ENCODE measurements at regions not wholly inside any gene's neighbourhood (a gene's known extent, or its start where the extent isn't known, plus 50 kb on each side); places are given as distances from the start of the nearest gene placed in this dataset.

GRCh38 chr3:166484470-166484869, 647.2 kb upstream of the BCHE start:
- Histone ChIP-seq H3K9me1 (ENCODE audit: control insufficient read depth, insufficient read depth, low read length) (no peaks in the 10 kb centered on the region), H3K9ac (ENCODE audit: insufficient read depth in 1 of 2, low read depth in 2 of 2, low read length in 2 of 2) (no peak overlapping the region), H3K4me2 (ENCODE audit: insufficient read depth, low read length) (no peak overlapping the region), H3K79me2 (ENCODE audit: control insufficient read depth, insufficient read depth, low read length) (no peaks in the 10 kb centered on the region), H3K9me3 (replicated peaks; ENCODE audit: control insufficient read depth, insufficient read depth, low read depth, low read length) (no peaks in the 10 kb centered on the region), H3K27ac (ENCODE audit: extremely low read depth, low read depth, low read length) (no peak overlapping the region), H3K4me3 (no peak overlapping the region), H3K27me3 (ENCODE audit: control insufficient read depth in 2 of 2, insufficient read depth in 2 of 2, low read length in 2 of 2) (no peaks in the 10 kb centered on the region), H3K36me3 (ENCODE audit: control insufficient read depth, insufficient read depth, low read length) (no peaks in the 10 kb centered on the region), H4K20me1 (replicated peaks; ENCODE audit: control insufficient read depth, insufficient read depth, low read length) (no peaks in the 10 kb centered on the region), H3K4me1 (replicated peaks in 1 of 2; ENCODE audit: control insufficient read depth in 2 of 2, insufficient read depth in 2 of 2, low read length in 2 of 2) (no peaks in the 10 kb centered on the region), H2AFZ (ENCODE audit: low read depth, low read length) (no peak overlapping the region)
- ATAC-seq: no peak
- ChIA-PET CTCF (ENCODE audit: low intra/inter-chr PET ratio) (no interaction called here), POLR2A (no interaction called here)
- DNase-seq (ENCODE audit: extremely low read depth in 1 of 4, low spot score in 3 of 4): no peak
- 0 out of 2 replicates have a peak, but pooled peaks have one; percentile 19 for TF ChIP-seq CEBPB (tag; IDR thresholded peaks at IDR 0.05)
- no peak for TF ChIP-seq CEBPG (CRISPR knock-in tag; IDR thresholded peaks at IDR 0.05)
- TF ChIP-seq CEBPG (tag; conservative IDR thresholded peaks at IDR 0.05 in 1 of 2, IDR thresholded peaks at IDR 0.05 in 1 of 2): peak in 1 of 2 experiments; percentile 32; a peak in 1 of 4 replicates
- no peak for TF ChIP-seq NRF1 (conservative IDR thresholded peaks at IDR 0.05 in 1 of 2, IDR thresholded peaks at IDR 0.05 in 1 of 2)
- TF ChIP-seq PCBP2 (IDR thresholded peaks at IDR 0.05; ENCODE audit: low read depth, low read length, poor library complexity, severe bottlenecking): no peak
- in situ Hi-C loops (cut with MboI): no loop called here
- intact Hi-C loops (cut with micrococcal nuclease): no loop called here
- no TSS peak for BruUV-seq (replicated peaks)
- WGBS (ENCODE audit: insufficient coverage, low coverage, missing lambda C conversion rate): 8% methylated on average over 2 of the region's 3 CpGs
- FAIRE-seq: no peak

DNA sequence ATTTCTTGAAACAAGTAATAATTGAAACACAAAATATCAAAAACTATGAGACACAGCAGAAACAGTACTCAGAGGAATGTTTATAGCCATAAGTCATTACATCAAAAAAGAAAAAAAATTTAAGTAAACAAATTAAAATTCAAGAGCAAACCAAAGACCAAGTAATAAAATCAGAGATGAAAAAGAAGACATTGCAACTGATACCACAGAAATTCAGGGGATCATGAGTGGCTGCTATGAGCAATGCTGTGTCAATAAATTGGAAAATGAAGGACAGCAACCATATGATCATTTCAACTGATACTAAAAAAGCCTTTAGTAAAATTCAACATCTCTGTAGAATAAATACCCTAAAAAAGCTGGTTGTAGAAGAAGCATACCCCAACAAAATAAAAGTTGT, 644.1 kb upstream of the BCHE start:
- Histone ChIP-seq H3K4me1 (replicated peaks in 1 of 2; ENCODE audit: control insufficient read depth in 2 of 2, insufficient read depth in 2 of 2, low read length in 2 of 2) (no peaks in the 10 kb centered on the region), H3K9ac (ENCODE audit: insufficient read depth in 1 of 2, low read depth in 2 of 2, low read length in 2 of 2) (no peak overlapping the region), H3K27me3 (ENCODE audit: control insufficient read depth in 2 of 2, insufficient read depth in 2 of 2, low read length in 2 of 2) (no peaks in the 10 kb centered on the region), H3K9me3 (replicated peaks; ENCODE audit: control insufficient read depth, insufficient read depth, low read depth, low read length) (no peaks in the 10 kb centered on the region), H3K4me2 (ENCODE audit: insufficient read depth, low read length) (no peak overlapping the region), H3K4me3 (no peak overlapping the region), H3K36me3 (ENCODE audit: control insufficient read depth, insufficient read depth, low read length) (no peaks in the 10 kb centered on the region), H2AFZ (ENCODE audit: low read depth, low read length) (no peak overlapping the region), H4K20me1 (replicated peaks; ENCODE audit: control insufficient read depth, insufficient read depth, low read length) (no peaks in the 10 kb centered on the region), H3K79me2 (ENCODE audit: control insufficient read depth, insufficient read depth, low read length) (no peaks in the 10 kb centered on the region), H3K9me1 (ENCODE audit: control insufficient read depth, insufficient read depth, low read length) (no peaks in the 10 kb centered on the region), H3K27ac (ENCODE audit: extremely low read depth, low read depth, low read length) (no peak overlapping the region)
- ChIA-PET POLR2A (no interaction called here), CTCF (ENCODE audit: low intra/inter-chr PET ratio) (interaction anchor here (0.6 kb wide), 1 partner anchor 80 kb away, joined by 3 read pairs; no protein-coding TSS in a partner anchor)
- no peak for FAIRE-seq
- no peak for ATAC-seq
- in situ Hi-C loops (cut with MboI): no loop called here
- intact Hi-C loops (cut with micrococcal nuclease): no loop called here
- no TSS peak for BruUV-seq (replicated peaks)
- DNase-seq (ENCODE audit: extremely low read depth in 1 of 4, low spot score in 3 of 4): no peak
- TF ChIP-seq, protein P1, sequence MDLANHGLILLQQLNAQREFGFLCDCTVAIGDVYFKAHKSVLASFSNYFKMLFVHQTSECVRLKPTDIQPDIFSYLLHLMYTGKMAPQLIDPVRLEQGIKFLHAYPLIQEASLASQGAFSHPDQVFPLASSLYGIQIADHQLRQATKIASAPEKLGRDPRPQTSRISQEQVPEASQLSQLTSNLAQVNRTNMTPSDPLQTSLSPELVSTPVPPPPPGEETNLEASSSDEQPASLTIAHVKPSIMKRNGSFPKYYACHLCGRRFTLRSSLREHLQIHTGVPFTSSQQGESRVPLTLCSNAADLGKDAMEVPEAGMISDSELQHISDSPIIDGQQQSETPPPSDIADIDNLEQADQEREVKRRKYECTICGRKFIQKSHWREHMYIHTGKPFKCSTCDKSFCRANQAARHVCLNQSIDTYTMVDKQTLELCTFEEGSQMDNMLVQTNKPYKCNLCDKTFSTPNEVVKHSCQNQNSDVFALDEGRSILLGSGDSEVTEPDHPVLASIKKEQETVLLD (IDR thresholded peaks at IDR 0.05): no peak
- TF ChIP-seq, protein P2, sequence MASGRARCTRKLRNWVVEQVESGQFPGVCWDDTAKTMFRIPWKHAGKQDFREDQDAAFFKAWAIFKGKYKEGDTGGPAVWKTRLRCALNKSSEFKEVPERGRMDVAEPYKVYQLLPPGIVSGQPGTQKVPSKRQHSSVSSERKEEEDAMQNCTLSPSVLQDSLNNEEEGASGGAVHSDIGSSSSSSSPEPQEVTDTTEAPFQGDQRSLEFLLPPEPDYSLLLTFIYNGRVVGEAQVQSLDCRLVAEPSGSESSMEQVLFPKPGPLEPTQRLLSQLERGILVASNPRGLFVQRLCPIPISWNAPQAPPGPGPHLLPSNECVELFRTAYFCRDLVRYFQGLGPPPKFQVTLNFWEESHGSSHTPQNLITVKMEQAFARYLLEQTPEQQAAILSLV (tag; IDR thresholded peaks at IDR 0.05): no peak
- no peak for TF ChIP-seq ZNF778 (CRISPR knock-in tag; IDR thresholded peaks at IDR 0.05)
- TF ChIP-seq GABPB2 (CRISPR knock-in tag; conservative IDR thresholded peaks at IDR 0.05): no peak
- no peak for TF ChIP-seq SREBF1 (IDR thresholded peaks at IDR 0.05; ENCODE audit: borderline replicate concordance, low read depth, low read length)
- TF ChIP-seq, protein P3, sequence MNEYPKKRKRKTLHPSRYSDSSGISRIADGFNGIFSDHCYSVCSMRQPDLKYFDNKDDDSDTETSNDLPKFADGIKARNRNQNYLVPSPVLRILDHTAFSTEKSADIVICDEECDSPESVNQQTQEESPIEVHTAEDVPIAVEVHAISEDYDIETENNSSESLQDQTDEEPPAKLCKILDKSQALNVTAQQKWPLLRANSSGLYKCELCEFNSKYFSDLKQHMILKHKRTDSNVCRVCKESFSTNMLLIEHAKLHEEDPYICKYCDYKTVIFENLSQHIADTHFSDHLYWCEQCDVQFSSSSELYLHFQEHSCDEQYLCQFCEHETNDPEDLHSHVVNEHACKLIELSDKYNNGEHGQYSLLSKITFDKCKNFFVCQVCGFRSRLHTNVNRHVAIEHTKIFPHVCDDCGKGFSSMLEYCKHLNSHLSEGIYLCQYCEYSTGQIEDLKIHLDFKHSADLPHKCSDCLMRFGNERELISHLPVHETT (CRISPR knock-in tag; conservative IDR thresholded peaks at IDR 0.05 in 1 of 2, IDR thresholded peaks at IDR 0.05 in 1 of 2): no peak
- TF ChIP-seq MCM5 (IDR thresholded peaks at IDR 0.05; ENCODE audit: low read depth): no peak
- TF ChIP-seq RBM39 (optimal IDR thresholded peaks at IDR 0.05; ENCODE audit: low read depth, low read length): no peak
- TF ChIP-seq ZNF584 (CRISPR knock-in tag; IDR thresholded peaks at IDR 0.05; ENCODE audit: low read depth): no peak

All from K562 (cell line).